ENCODE measurements at regions not wholly inside any gene's neighbourhood (a gene's known extent, or its start where the extent isn't known, plus 50 kb on each side); places are given as distances from the start of the nearest gene placed in this dataset.

DNA sequence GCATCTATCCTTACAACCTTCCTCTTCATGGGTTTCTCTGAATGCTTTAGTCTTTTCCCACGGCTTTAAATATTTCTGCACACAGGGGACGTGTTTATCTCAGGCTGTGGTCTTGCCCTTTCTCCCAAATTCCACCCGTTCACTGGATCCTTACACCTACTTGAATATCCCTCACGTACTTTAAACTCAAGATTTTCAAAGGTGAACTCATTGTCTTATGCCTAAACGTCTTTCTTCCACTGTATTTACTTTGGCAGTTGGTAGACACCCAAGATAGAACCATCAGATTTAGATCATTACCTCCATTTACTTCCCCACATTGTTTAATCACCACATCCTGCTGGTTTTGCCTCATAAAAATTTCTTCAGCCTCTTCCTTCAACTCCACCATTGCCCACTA is 269.2 kb downstream of the CBLL2 start:
- TF ChIP-seq EZH2 (IDR thresholded peaks at IDR 0.05; ENCODE audit: borderline replicate concordance, low read depth, low read length, severe bottlenecking), result no peak
- TF ChIP-seq POLR2A (IDR thresholded peaks at IDR 0.05; ENCODE audit: low read depth, low read length), result no peak
